HG03064 (cell line): ENCODE measurements at regions not wholly inside any gene's neighbourhood (a gene's known extent, or its start where the extent isn't known, plus 50 kb on each side); places are given as distances from the start of the nearest gene placed in this dataset.

Source experiments
- ATAC-seq: cut with Tn5 transposase; IDR thresholded peaks from one replicate; pipeline ENCODE4 v1.9.1; 2021; ENCODE audit warnings: low read depth; ENCODE audit not compliant: unreplicated experiment

DNA sequence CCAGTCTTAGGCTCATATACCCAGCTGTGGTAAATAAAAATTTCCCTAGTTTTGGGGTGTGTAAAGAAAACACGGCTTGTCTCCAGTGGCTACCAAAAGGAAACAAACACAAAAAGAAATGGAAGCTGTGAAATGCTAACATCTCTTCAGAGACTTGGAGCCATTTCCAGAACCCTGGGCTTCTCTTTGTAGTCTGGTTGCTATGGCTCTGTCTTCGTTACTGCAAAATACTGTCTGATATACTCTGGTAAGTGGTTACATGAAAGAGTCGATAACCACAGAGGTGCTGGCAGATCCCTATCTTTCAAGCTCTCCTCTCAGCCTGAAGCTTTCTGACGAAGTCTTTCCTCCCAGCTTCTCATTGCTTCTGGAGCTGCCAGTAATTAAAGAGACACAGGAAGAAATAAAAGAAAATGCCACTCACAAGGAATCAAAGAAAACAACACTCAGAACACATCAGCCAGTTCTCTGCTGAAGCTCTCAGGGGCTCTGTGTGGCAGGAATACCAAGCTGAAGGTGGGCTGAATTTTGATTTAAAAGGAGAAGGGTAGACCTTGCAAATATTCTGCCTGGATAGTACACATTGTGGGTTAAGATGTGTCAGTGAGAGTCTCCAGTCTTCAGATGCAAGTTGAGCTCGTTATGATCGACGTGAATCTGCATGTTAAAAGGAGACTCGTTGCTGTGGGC is 107.6 kb upstream of the FAM9C start:
- ATAC-seq = no peak

DNA sequence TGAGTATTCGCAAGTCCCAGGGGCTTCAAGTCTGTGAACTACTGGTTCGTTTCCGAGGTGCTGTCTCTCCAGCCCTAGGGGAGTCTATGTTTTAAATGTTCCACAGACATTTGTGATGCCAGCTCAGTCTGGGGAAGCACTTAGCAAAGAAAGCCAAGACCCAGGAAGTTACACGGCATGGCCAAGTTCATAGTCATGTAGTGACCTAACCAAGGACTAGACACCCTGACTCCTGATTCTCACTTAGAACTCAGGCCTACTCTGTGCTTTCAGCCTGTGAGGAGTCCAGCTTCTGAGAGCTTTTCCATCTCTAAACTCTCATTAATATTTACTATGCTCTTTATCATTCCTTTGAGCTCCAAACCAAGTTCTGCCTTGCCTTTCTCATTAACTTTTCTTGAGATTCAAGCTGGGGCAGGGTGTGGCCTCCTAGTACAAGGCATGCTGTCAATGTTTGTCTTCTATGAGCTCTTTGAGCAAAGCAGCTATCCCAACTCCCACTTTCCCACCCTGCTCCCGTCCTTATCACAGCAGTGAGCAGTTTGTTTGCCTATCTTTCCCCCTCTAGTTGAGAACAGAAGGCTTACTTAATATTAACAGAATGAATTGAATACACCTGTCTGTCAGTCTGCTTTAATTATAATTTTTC is 105.4 kb upstream of the FAM9C start:
- ATAC-seq = no peak

DNA sequence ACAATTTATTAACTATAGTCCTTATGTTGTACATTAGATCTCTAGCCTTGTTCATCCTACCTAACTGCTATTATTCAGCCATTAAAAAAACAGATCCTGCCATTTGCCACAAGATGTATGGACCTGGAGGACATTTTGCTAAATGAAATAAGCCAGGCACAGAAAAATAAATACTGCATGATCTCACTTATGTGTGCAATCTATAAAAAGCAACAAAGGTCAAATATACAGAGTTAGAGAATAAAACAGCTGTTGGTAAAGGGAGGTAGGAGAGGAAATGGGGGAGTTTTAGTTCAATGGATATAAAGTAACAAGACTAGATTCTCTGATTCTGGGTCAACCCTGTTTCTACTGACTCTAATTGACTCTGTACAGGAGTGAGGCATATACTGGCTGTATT is 103.3 kb upstream of the FAM9C start:
- ATAC-seq = no peak

- no peak for ATAC-seq
These were observed 102.7 kb upstream of the FAM9C start for GRCh38 chrX:13147147-13147546.

GRCh38 chrX:13144927-13145655 is 100.7 kb upstream of the FAM9C start:
- no peak for ATAC-seq

DNA sequence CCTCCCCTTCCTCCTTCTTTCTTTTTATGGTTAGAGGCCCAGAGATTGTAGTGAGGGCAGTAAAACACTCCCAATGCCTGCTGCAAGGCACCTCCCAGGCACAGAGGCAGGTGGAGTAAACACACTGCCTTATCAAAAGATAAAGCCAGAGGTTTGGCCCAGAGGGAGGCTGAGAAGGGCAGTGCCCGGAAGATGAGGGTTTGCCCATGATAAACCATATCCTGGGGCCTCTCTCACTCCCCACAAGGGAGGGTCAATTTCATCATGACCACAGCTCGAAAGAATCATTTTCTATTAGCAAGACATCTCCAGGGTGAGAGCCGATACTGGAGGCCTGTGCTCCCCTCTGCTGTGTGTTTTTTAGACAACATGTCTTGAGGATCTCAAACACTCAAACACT is 98.5 kb upstream of the FAM9C start:
- no peak for ATAC-seq

DNA sequence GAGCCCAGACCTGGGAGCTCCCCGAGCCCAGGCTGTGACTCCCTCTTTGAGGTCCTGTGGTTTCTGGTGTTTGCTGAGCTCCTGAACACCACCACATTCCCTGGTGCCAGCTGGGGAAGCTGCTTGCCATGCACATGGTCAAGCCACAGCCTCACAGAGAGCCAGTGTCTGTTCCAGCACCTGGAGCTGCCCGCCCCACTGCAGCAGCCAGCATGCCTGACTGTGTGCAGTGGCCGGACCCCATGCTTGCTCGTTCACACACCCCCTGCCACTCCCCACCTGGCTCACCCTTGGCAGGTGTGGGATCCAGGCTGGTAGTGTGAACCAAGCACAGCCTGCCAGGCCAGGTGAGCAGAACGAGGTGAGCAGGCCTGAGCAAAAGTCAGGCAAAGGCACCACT is 95.6 kb upstream of the FAM9C start:
- no peak for ATAC-seq

GRCh38 chrX:13131396-13132137 is 87.1 kb upstream of the FAM9C start:
- no peak for ATAC-seq

DNA sequence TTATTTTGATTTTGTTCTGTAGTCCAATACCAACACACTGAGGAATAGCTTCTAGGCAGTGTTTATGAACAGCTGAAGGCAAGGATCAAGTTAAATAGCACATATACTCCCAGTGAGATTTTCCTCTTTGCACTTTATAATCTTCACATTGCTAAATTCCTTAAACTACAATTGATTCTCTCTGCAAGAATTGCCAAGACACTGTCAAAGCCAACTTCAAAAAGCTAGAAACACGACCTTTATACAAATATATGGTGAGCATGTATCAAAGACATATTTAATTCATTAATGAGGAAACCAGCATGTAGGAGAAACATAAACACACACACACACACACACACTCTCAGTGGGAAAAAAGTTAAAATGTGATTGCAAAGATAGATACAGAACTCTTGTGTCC is 86.4 kb upstream of the FAM9C start:
- no peak for ATAC-seq

DNA sequence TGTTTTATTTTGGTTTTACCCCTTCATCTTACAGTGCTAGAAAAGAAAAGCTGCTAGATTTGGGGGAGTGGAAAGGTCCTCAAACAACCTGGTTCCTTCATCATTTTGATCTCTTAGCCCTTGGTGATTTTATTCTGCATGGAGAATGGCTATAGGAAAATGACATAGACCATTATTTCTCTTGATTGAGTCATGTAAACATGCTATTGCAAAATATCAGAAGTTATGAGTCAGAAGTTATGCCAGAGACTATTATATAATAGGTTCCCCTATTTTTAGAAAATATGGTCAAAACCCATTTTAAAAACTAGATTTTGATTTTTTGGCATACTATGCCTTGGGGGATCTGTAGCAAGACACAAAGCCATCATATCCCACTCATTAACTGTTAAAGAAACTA is 83.7 kb upstream of the FAM9C start:
- ATAC-seq = no peak

GRCh38 chrX:13126775-13127174 is 82.4 kb upstream of the FAM9C start:
- no peak for ATAC-seq

DNA sequence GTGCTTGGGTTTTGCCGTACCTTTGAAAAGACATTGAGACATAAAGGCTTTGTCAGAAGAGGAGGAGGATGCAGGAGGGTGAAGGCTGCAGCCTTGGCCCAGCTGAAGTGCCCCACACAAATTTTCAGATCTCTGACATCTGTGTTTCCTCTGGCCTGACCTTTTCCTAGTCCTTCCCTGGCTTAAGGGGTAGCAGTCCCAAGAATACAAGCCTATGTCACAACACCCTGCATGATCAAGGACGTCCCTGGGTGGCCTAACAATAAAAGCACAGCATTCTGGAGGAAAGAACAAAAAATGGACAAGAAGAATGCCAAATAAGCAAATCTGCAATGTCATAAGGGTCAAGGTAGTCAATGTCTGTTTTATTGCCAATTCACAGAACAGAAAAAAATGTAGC is 80.8 kb upstream of the FAM9C start:
- ATAC-seq = no peak

DNA sequence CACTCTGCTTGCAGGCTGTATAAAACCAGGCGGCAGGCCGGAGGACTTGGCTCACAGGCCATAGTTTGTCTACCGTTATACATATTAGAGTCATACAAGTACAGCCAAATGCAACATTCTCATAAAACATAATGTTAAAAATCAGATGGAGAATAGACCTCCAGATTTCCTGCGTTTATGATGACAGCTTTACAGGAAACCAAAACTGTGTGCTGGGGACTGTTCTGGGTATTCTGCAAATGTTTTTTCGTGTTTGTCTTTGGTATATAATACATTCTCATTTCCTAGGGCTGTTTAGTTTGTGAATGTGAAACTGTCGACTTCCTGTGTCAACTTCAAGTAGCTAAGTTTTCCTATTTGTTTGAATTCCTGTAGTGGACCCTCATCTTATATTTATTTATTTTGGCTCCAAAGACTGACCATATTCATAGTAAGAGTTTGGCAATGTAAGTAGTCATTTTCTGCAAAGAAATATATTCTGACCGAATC is 79.5 kb upstream of the FAM9C start:
- no peak for ATAC-seq

DNA sequence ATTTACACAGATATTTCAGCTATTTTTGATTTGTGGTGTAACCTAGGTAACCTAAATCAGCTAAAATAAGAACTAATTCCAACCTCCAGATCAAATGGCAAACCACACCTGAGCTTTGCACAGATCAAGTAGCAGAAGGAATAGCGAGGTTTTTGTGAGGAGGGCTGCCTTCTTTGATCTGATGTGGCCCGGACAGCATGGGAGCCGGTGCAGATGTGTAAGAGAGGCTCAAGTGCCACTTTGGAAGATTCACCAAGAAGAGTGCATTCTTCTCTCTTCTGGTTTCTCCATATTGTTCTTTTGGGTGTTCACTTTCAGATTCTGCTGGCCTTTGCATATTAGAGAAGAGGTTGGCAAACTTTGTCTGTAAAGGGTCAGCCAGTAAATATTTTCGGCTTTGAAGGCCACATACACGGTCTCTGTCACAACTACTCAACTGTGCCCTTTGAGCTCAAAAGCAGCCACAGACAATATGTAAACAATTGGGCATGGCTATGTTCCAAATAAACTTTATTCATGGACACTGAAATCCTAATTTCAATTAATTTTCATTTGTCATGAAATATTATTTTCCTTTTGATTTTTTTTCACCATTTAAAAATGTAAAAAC is 78.9 kb upstream of the FAM9C start:
- no peak for ATAC-seq

- no peak for ATAC-seq
These were observed 76.7 kb upstream of the FAM9C start for GRCh38 chrX:13121020-13121555.

DNA sequence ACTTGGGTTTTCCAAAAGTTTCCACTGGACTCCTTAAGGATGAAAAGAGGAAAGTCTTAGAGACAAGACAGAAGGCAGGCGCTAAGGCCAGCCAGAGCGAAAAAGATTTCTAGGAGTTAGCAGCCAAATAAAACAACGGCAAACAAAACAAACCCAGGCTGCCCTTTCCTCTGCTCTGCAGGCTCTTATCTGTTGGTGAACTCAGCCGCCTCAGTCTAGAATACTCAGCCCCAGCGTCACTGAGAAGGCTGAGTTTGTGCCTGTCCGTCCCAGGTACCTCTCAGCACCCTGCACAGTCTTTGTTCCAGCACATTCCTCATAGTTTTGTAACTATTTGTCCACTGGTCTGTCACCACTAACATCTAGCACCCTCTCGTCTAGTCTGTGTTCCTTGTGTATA is 75.6 kb upstream of the FAM9C start:
- ATAC-seq = no peak

DNA sequence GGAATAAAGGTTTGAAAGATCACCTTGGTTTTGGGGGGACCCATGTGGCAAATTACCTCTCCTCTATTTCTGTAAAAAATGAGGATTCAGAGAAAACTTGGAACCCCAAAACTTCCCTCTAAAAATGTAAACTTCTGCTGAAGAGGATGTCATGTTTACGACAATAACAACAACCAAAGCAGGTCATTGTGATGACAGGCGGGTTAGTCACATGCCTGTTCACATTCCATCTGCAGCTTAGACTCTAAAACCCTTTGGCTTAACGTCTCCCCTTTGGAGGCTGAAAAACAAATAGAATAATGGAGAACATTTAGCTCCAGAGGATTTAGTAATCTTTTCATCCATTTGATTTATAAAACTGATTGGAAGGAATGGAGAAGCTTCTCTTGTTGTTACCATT is 75.0 kb upstream of the FAM9C start:
- no peak for ATAC-seq

DNA sequence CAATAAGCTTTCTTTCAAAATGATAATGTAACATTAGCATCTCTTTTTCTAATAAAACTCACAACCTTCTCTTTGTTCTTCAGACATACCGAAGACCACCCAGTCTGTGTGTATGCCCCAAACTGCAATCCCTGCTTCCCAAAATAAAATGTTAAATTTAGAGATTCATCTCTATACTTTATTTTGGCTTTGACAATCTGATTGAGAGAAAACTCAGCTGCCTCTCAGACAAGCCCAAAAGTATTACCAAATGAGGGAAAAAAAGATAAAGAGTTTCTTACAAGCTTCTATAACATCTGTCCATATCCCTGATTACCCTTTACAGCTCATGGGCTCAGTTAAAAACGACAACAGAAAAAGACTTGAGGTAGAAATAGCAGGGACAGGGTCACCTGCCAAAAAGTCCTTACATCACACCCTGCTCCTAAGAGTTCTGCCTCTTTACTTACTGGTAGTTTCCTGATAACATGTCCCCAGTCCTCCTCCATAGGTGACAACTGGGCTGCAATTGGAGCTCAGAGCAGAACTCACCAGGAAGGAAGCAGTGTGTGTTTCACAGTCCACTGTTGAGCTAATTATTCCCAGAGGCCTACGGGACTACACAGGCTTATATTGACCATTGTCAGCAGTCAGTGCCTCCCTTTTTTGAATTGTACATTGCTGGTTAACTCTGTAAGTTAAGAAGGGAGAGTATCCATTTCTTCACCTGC is 70.9 kb upstream of the FAM9C start:
- no peak for ATAC-seq

DNA sequence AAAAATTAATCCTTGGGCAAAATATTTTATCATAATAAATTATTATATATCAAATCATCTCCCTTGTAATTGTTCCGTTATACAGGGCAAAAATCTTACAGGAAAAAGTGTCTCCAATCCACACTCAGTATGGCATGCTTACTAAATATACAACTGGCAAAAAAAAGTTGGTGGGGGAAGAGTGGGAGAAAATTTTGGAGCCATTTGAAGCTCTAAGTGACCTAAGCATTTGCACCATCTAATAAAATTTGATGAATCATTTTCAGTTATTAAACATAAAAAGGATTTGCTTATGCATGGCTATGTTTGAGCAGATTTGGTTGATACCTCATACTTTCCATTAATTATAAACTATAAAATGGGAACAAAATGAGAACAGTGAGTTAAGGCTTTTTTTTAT is 68.1 kb upstream of the FAM9C start:
- ATAC-seq = no peak
